Ectodermal cell (in vitro differentiated cells): ENCODE measurements at regions not wholly inside any gene's neighbourhood (a gene's known extent, or its start where the extent isn't known, plus 50 kb on each side); places are given as distances from the start of the nearest gene placed in this dataset.

Experiments used
- H3K27ac ChIP-seq: 2 replicates; pipeline ENCODE4 v1.7.0; 2013; ENCODE audit warnings: mild to moderate bottlenecking, low read depth, low read length; ENCODE audit not compliant: insufficient read depth, poor library complexity, severe bottlenecking
- H3K27me3 ChIP-seq: 2 replicates; pipeline ENCODE4 v1.7.0; 2013; ENCODE audit warnings: mild to moderate bottlenecking, low read length; ENCODE audit not compliant: insufficient read depth, control insufficient read depth, poor library complexity, severe bottlenecking
- H3K36me3 ChIP-seq: one replicate; pipeline ENCODE4 v1.7.0; 2013; ENCODE audit warnings: low read length; ENCODE audit not compliant: control insufficient read depth, insufficient read depth
- H3K4me1 ChIP-seq: one replicate; pipeline ENCODE4 v1.7.0; 2013; ENCODE audit warnings: low read length; ENCODE audit not compliant: control insufficient read depth, insufficient read depth
- H3K4me3 ChIP-seq: 2 replicates; pipeline ENCODE4 v1.7.0; 2013; ENCODE audit warnings: low read depth, low read length, control low read depth; ENCODE audit not compliant: insufficient read depth
- H3K9me3 ChIP-seq: 2 replicates; pipeline ENCODE4 v1.7.0; 2013; ENCODE audit warnings: mild to moderate bottlenecking, low read length, moderate library complexity; ENCODE audit not compliant: control insufficient read depth
- WGBS, 2 experiments: methylation state at CpG; one replicate each; pipeline ENCODE4 v1.1.7; 2013; ENCODE audit warnings: missing lambda C conversion rate in 2 of 2; 5-methylcytosine and 5-hydroxymethylcytosine counted together

- Histone ChIP-seq H3K36me3 (no peaks in the 10 kb centered on the region), H3K27me3 (no peaks in the 10 kb centered on the region), H3K27ac (no peak overlapping the region), H3K9me3 (no peaks in the 10 kb centered on the region), H3K4me1 (peaks cover 9% of the 10 kb centered on the region), H3K4me3 (no peak overlapping the region)
- WGBS, 2 experiments: 95 to 97% methylated on average over 25 of the region's 25 CpGs
Measured at GRCh38 chr22:48558606-48559402, 1268.9 kb downstream of the BRD1 start.

GRCh38 chr22:48558016-48558415 is 1269.7 kb downstream of the BRD1 start:
- no peak overlapping the region for H3K27ac ChIP-seq
- H3K4me1 ChIP-seq: peaks cover 9% of the 10 kb centered on the region
- no peak overlapping the region for H3K4me3 ChIP-seq
- H3K9me3 ChIP-seq: no peaks in the 10 kb centered on the region
- H3K36me3 ChIP-seq: no peaks in the 10 kb centered on the region
- no peaks in the 10 kb centered on the region for H3K27me3 ChIP-seq
- 93 to 96% methylated on average over 12 of the region's 12 CpGs for WGBS, 2 experiments

- no peaks in the 10 kb centered on the region for H3K36me3 ChIP-seq
- H3K4me3 ChIP-seq: no peak overlapping the region
- peaks cover 9% of the 10 kb centered on the region for H3K4me1 ChIP-seq
- no peak overlapping the region for H3K27ac ChIP-seq
- 94 to 95% methylated on average over 11 of the region's 11 CpGs for WGBS, 2 experiments
- no peaks in the 10 kb centered on the region for H3K27me3 ChIP-seq
- no peaks in the 10 kb centered on the region for H3K9me3 ChIP-seq
Measured at GRCh38 chr22:48557473-48557872, 1270.2 kb downstream of the BRD1 start.

GRCh38 chr22:48556751-48557150 is 1270.9 kb downstream of the BRD1 start:
- Histone ChIP-seq H3K27ac (no peak overlapping the region), H3K9me3 (no peaks in the 10 kb centered on the region), H3K4me1 (peaks cover 8% of the 10 kb centered on the region), H3K27me3 (no peaks in the 10 kb centered on the region), H3K4me3 (no peak overlapping the region), H3K36me3 (no peaks in the 10 kb centered on the region)
- WGBS, 2 experiments: 94% methylated on average over 12 of the region's 12 CpGs

- Histone ChIP-seq H3K4me3 (no peak overlapping the region), H3K9me3 (no peaks in the 10 kb centered on the region), H3K27me3 (no peaks in the 10 kb centered on the region), H3K27ac (no peak overlapping the region), H3K4me1 (peaks cover 4% of the 10 kb centered on the region), H3K36me3 (no peaks in the 10 kb centered on the region)
- WGBS, 2 experiments: 90 to 96% methylated on average over 8 of the region's 8 CpGs
Measured at GRCh38 chr22:48556222-48556621, 1271.5 kb downstream of the BRD1 start.

GRCh38 chr22:48555606-48556005 is 1272.1 kb downstream of the BRD1 start:
- peaks cover 4% of the 10 kb centered on the region for H3K4me1 ChIP-seq
- WGBS, 2 experiments: 83 to 85% methylated on average over 10 of the region's 10 CpGs
- H3K36me3 ChIP-seq: no peaks in the 10 kb centered on the region
- H3K4me3 ChIP-seq: no peak overlapping the region
- H3K27ac ChIP-seq: no peak overlapping the region
- no peaks in the 10 kb centered on the region for H3K9me3 ChIP-seq
- no peaks in the 10 kb centered on the region for H3K27me3 ChIP-seq

GRCh38 chr22:48554893-48555572 is 1272.6 kb downstream of the BRD1 start:
- Histone ChIP-seq H3K4me3 (no peak overlapping the region), H3K27ac (no peak overlapping the region), H3K27me3 (no peaks in the 10 kb centered on the region), H3K4me1 (peaks cover 4% of the 10 kb centered on the region), H3K9me3 (no peaks in the 10 kb centered on the region), H3K36me3 (no peaks in the 10 kb centered on the region)
- WGBS, 2 experiments: 63 to 65% methylated on average over 22 of the region's 22 CpGs

- Histone ChIP-seq H3K27ac (no peak overlapping the region), H3K4me1 (peaks cover 4% of the 10 kb centered on the region), H3K36me3 (no peaks in the 10 kb centered on the region), H3K27me3 (no peaks in the 10 kb centered on the region), H3K4me3 (no peak overlapping the region), H3K9me3 (no peaks in the 10 kb centered on the region)
- 93 to 95% methylated on average over 21 of the region's 22 CpGs for WGBS, 2 experiments
Measured at GRCh38 chr22:48553694-48554308, 1273.9 kb downstream of the BRD1 start.

- Histone ChIP-seq H3K36me3 (no peaks in the 10 kb centered on the region), H3K9me3 (no peaks in the 10 kb centered on the region), H3K4me1 (peaks cover 4% of the 10 kb centered on the region), H3K27ac (no peak overlapping the region), H3K27me3 (no peaks in the 10 kb centered on the region), H3K4me3 (no peak overlapping the region)
- 94 to 96% methylated on average over 11 of the region's 11 CpGs for WGBS, 2 experiments
Measured at GRCh38 chr22:48553119-48553518, 1274.6 kb downstream of the BRD1 start.

GRCh38 chr22:48551716-48552268 is 1275.9 kb downstream of the BRD1 start:
- H3K36me3 ChIP-seq: no peaks in the 10 kb centered on the region
- 86 to 88% methylated on average over 17 of the region's 17 CpGs for WGBS, 2 experiments

More at GRCh38 chr22:48551716-48552268, 1275.9 kb downstream of the BRD1 start:
- H3K9me3 ChIP-seq: no peaks in the 10 kb centered on the region
- no peak overlapping the region for H3K27ac ChIP-seq
- no peak overlapping the region for H3K4me3 ChIP-seq
- no peaks in the 10 kb centered on the region for H3K27me3 ChIP-seq
- H3K4me1 ChIP-seq: peaks cover 4% of the 10 kb centered on the region
